ENCODE measurements at regions not wholly inside any gene's neighbourhood (a gene's known extent, or its start where the extent isn't known, plus 50 kb on each side); places are given as distances from the start of the nearest gene placed in this dataset.

DNA sequence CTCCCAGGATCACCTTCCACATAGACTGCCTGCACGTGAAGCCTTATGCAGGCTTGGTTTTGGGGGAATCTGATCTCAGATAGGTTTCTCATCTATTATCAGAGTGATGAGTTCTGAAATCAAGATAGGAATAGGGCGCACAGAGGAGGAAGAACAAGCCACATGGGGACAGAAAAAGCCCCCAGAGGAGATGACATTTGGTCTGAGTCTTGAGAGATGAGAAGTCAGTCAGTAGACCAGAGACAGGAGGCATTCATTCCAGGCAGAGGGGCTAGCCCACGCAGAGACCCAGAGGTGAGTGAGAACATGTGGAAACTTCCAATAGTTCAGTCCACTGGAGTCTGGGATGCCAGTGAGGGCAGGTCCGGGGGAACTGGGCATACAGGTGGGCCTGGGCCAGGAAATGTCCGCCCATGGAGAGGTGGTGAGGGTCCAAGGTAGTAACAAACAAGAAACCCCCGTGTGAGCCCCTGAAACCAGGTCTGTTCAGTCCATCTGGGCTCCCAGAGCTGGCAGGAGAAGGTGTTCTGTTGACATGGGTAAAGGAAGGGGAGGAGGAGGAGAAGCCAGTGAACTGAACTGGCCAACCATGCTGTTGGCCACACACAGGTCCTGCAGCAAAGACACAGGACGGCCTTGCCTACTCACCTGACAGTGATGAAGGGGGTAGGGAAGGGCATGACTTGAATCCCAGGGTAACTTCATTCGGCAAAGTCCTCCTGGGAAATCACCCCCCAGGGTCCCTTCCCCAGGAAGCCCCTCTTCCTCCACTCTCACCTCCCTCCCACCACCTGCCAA lies 69.3 kb upstream of the SMNDC1 start:
- TF ChIP-seq, protein P1, sequence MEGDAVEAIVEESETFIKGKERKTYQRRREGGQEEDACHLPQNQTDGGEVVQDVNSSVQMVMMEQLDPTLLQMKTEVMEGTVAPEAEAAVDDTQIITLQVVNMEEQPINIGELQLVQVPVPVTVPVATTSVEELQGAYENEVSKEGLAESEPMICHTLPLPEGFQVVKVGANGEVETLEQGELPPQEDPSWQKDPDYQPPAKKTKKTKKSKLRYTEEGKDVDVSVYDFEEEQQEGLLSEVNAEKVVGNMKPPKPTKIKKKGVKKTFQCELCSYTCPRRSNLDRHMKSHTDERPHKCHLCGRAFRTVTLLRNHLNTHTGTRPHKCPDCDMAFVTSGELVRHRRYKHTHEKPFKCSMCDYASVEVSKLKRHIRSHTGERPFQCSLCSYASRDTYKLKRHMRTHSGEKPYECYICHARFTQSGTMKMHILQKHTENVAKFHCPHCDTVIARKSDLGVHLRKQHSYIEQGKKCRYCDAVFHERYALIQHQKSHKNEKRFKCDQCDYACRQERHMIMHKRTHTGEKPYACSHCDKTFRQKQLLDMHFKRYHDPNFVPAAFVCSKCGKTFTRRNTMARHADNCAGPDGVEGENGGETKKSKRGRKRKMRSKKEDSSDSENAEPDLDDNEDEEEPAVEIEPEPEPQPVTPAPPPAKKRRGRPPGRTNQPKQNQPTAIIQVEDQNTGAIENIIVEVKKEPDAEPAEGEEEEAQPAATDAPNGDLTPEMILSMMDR (IDR thresholded peaks at IDR 0.05) = no peak
- TF ChIP-seq POLR2A (IDR thresholded peaks at IDR 0.05) = no peak
